Fibroblast of lung (primary cell): ENCODE measurements at regions not wholly inside any gene's neighbourhood (a gene's known extent, or its start where the extent isn't known, plus 50 kb on each side); places are given as distances from the start of the nearest gene placed in this dataset.

Experiments used
- CTCF ChIP-seq, 2 donors: IDR thresholded peaks in 1 of 2; conservative IDR thresholded peaks in 1 of 2; 1 replicate in 1 of 2; 2 replicates in 1 of 2; pipeline ENCODE4 v1.5.1; 2011 to 2012; ENCODE audit warnings: low read length in 2 of 2, control low read depth in 1 of 2, inconsistent platforms in 1 of 2, low read depth in 1 of 2, mild to moderate bottlenecking in 1 of 2
- EZH2 ChIP-seq: IDR thresholded peaks from 2 replicates; pipeline ENCODE4 v1.5.1; 2012; ENCODE audit warnings: low read length, control low read depth, mild to moderate bottlenecking; ENCODE audit errors: missing control alignments

GRCh38 chr2:237199577-237199976 lies 113.9 kb downstream of the COPS8 start:
- TF ChIP-seq CTCF (conservative IDR thresholded peaks at IDR 0.05 in 1 of 2, IDR thresholded peaks at IDR 0.05 in 1 of 2; ENCODE audit: low read depth in 1 of 2, low read length in 2 of 2) (no peak), EZH2 (no peak)
